ENCODE measurements at regions not wholly inside any gene's neighbourhood (a gene's known extent, or its start where the extent isn't known, plus 50 kb on each side); places are given as distances from the start of the nearest gene placed in this dataset.

DNA sequence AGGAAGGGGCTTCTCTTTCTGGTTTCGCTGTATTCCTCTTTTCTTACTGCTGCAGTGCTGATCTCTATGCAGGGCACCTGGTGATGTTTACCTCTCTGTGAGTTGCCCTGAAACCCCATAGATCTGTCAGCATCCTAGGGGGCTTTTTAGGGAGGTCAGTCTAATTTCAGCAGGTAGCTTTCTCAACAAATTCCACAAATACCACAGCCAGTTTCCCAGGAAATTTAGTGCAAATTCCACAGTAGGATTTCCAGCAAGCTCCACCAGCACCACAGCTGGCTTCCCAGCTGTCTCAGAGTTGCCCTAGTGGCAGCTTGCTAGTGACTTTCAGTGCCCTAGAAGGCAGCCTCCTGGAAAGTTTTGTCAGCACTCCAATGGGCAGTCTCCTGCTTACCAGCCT is 379.1 kb upstream of the SMC2 start (continued):
- TF ChIP-seq ZNF124 (CRISPR knock-in tag; IDR thresholded peaks at IDR 0.05) (no peak), TAF9B (IDR thresholded peaks at IDR 0.05; ENCODE audit: partially characterized antibody) (no peak), NRF1 (conservative IDR thresholded peaks at IDR 0.05 in 1 of 2, IDR thresholded peaks at IDR 0.05 in 1 of 2) (no peak), HDGF (IDR thresholded peaks at IDR 0.05) (no peak)

DNA sequence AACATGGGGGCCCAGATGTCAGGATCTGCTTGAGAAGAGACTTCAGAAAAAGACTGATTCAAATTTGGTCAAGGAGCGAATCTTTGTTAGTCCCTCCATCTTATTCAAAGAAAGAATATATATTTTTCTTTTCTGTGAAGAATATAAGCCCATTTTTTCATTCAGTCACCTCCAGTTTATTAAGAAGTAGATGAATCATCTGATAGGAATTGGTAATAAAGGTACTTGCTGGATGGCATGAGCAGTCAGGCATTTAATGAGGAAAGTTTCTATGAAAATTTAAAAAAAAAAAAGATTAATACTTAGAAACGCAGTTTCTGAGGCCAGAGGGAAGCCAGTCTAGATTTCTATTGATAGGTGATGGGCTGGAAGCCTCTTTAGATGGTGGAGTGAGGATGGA is 373.1 kb upstream of the SMC2 start:
- Histone ChIP-seq H3K27ac (ENCODE audit: extremely low read depth, low read depth, low read length) (no peak overlapping the region), H3K4me1 (replicated peaks in 1 of 2; ENCODE audit: control insufficient read depth in 2 of 2, insufficient read depth in 2 of 2, low read length in 2 of 2) (no peaks in the 10 kb centered on the region), H3K9ac (ENCODE audit: insufficient read depth in 1 of 2, low read depth in 2 of 2, low read length in 2 of 2) (no peak overlapping the region), H3K36me3 (ENCODE audit: control insufficient read depth, insufficient read depth, low read length) (no peaks in the 10 kb centered on the region), H3K9me1 (ENCODE audit: control insufficient read depth, insufficient read depth, low read length) (no peaks in the 10 kb centered on the region), H2AFZ (ENCODE audit: low read depth, low read length) (no peak overlapping the region), H3K9me3 (replicated peaks; ENCODE audit: control insufficient read depth, insufficient read depth, low read depth, low read length) (no peaks in the 10 kb centered on the region; the same call in 1 of the 2 replicates), H3K79me2 (ENCODE audit: control insufficient read depth, insufficient read depth, low read length) (no peaks in the 10 kb centered on the region), H3K4me3 (no peak overlapping the region), H3K4me2 (ENCODE audit: insufficient read depth, low read length) (no peak overlapping the region), H3K27me3 (ENCODE audit: control insufficient read depth in 2 of 2, insufficient read depth in 2 of 2, low read length in 2 of 2) (no peaks in the 10 kb centered on the region), H4K20me1 (replicated peaks; ENCODE audit: control insufficient read depth, insufficient read depth, low read length) (no peaks in the 10 kb centered on the region)
- 0% methylated on average over 2 of the region's 2 CpGs for WGBS (ENCODE audit: insufficient coverage, low coverage, missing lambda C conversion rate)
- FAIRE-seq (no peak), DNase-seq (ENCODE audit: extremely low read depth in 1 of 4, low spot score in 3 of 4) (no peak), ATAC-seq (no peak)
- ChIA-PET CTCF (ENCODE audit: low intra/inter-chr PET ratio) (no interaction called here), POLR2A (no interaction called here)
- intact Hi-C loops (cut with micrococcal nuclease) (no loop called here), in situ Hi-C loops (cut with MboI) (no loop called here)
- BruUV-seq (replicated peaks) = no TSS peak
- TF ChIP-seq DIDO1 (tag; IDR thresholded peaks at IDR 0.05; ENCODE audit: low read depth) (no peak), SRSF7 (optimal IDR thresholded peaks at IDR 0.05; ENCODE audit: low read depth, low read length) (no peak), ELF4 (CRISPR knock-in tag; IDR thresholded peaks at IDR 0.05) (no peak), MCM7 (IDR thresholded peaks at IDR 0.05) (no peak), PML (IDR thresholded peaks at IDR 0.05; ENCODE audit: low read length) (no peak), SMARCB1 (IDR thresholded peaks at IDR 0.05; ENCODE audit: insufficient read length, low read depth) (no peak), BMI1 (IDR thresholded peaks at IDR 0.05; ENCODE audit: low read length) (no peak), HDAC1 (IDR thresholded peaks at IDR 0.05) (no peak)
- TF ChIP-seq, protein P1, sequence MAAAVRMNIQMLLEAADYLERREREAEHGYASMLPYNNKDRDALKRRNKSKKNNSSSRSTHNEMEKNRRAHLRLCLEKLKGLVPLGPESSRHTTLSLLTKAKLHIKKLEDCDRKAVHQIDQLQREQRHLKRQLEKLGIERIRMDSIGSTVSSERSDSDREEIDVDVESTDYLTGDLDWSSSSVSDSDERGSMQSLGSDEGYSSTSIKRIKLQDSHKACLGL (CRISPR knock-in tag; IDR thresholded peaks at IDR 0.05; ENCODE audit: borderline replicate concordance, poor library complexity, severe bottlenecking) = no peak
- TF ChIP-seq, protein P2, sequence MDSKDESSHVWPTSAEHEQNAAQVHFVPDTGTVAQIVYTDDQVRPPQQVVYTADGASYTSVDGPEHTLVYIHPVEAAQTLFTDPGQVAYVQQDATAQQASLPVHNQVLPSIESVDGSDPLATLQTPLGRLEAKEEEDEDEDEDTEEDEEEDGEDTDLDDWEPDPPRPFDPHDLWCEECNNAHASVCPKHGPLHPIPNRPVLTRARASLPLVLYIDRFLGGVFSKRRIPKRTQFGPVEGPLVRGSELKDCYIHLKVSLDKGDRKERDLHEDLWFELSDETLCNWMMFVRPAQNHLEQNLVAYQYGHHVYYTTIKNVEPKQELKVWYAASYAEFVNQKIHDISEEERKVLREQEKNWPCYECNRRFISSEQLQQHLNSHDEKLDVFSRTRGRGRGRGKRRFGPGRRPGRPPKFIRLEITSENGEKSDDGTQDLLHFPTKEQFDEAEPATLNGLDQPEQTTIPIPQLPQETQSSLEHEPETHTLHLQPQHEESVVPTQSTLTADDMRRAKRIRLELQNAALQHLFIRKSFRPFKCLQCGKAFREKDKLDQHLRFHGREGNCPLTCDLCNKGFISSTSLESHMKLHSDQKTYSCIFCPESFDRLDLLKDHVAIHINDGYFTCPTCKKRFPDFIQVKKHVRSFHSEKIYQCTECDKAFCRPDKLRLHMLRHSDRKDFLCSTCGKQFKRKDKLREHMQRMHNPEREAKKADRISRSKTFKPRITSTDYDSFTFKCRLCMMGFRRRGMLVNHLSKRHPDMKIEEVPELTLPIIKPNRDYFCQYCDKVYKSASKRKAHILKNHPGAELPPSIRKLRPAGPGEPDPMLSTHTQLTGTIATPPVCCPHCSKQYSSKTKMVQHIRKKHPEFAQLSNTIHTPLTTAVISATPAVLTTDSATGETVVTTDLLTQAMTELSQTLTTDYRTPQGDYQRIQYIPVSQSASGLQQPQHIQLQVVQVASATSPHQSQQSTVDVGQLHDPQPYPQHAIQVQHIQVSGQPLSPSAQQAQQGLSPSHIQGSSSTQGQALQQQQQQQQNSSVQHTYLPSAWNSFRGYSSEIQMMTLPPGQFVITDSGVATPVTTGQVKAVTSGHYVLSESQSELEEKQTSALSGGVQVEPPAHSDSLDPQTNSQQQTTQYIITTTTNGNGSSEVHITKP (IDR thresholded peaks at IDR 0.05; ENCODE audit: partially characterized antibody) = no peak
